Muscle of back (tissue), 3 donors: ENCODE measurements at regions not wholly inside any gene's neighbourhood (a gene's known extent, or its start where the extent isn't known, plus 50 kb on each side); places are given as distances from the start of the nearest gene placed in this dataset.

Experiments
- DNase-seq, 3 donors: peaks; one replicate each; pipeline versions ENCODE4 v3.0.0 to v3.0.0-alpha.2; 2013

- no peak for DNase-seq
Observed at GRCh38 chr18:45562567-45563479, 52.5 kb upstream of the SLC14A2 start.

GRCh38 chr18:45565280-45565970, 49.9 kb upstream of the SLC14A2 start:
- DNase-seq = no peak
